A549 (cell line): ENCODE measurements at regions not wholly inside any gene's neighbourhood (a gene's known extent, or its start where the extent isn't known, plus 50 kb on each side); places are given as distances from the start of the nearest gene placed in this dataset.

Experiments used
- BHLHE40 ChIP-seq: IDR thresholded peaks from 2 replicates; pipeline ENCODE4 v1.6.1; 2012; ENCODE audit warnings: low read depth, low read length, inconsistent platforms
- CBX8 ChIP-seq: fragments of 200-600 bp; sonication (generic); IDR thresholded peaks from 2 replicates; pipeline ENCODE4 v1.6.1; 2016
- CEBPB ChIP-seq, 2 experiments: fragments of >200 bp in 1 of 2; sonication (Bioruptor Twin) in 1 of 2; formaldehyde crosslinking in 1 of 2; IDR thresholded peaks; 2 replicates each; pipeline ENCODE4 v1.6.1; 2012 to 2016
- CTCF ChIP-seq: fragments of >200 bp; sonication (Bioruptor Twin); formaldehyde crosslinking; IDR thresholded peaks from 3 replicates; pipeline ENCODE4 v1.5.1; 2016
- EP300 ChIP-seq, 2 experiments: fragments of >200 bp; sonication (Bioruptor Twin); formaldehyde crosslinking; IDR thresholded peaks; 2 replicates in 1 of 2; 3 replicates in 1 of 2; pipeline ENCODE4 v1.6.1; 2016 to 2017
- ESRRA ChIP-seq: fragments of 150-350 bp; IDR thresholded peaks from 2 replicates; pipeline ENCODE4 v1.6.1; 2014; ENCODE audit warnings: mild to moderate bottlenecking, low read length, borderline replicate concordance
- FOSL2 ChIP-seq, 2 experiments: fragments of 450-650 bp in 1 of 2; fragments of >200 bp in 1 of 2; sonication (Bioruptor Twin) in 1 of 2; formaldehyde crosslinking; IDR thresholded peaks; 2 replicates each; pipeline versions ENCODE4 v1.5.0 to v1.6.1; 2016 to 2020; ENCODE audit warnings: mild to moderate bottlenecking in 1 of 2, moderate library complexity in 1 of 2
- JUN ChIP-seq, 2 experiments: fragments of >200 bp; sonication (Bioruptor Twin); formaldehyde crosslinking; IDR thresholded peaks; 2 replicates in 1 of 2; 3 replicates in 1 of 2; pipeline ENCODE4 v1.6.1; 2016 to 2017
- KDM1A ChIP-seq: fragments of 200-600 bp; sonication (generic); IDR thresholded peaks from 2 replicates; pipeline ENCODE4 v1.6.1; 2016; ENCODE audit warnings: low read depth, mild to moderate bottlenecking
- NR3C1 ChIP-seq: fragments of >200 bp; sonication (Bioruptor Twin); formaldehyde crosslinking; IDR thresholded peaks from 3 replicates; pipeline ENCODE4 v1.6.1; 2017
- POLR2A ChIP-seq: IDR thresholded peaks from 2 replicates; pipeline ENCODE4 v1.6.1; 2012; ENCODE audit warnings: mild to moderate bottlenecking, low read length
- ZFP36 ChIP-seq: fragments of 450-650 bp; IDR thresholded peaks from 2 replicates; pipeline ENCODE4 v1.6.1; 2014; ENCODE audit warnings: borderline replicate concordance; ENCODE audit not compliant: partially characterized antibody

GRCh38 chr21:38646213-38646837 lies 148.0 kb upstream of the ERG start:
- no peak for TF ChIP-seq CTCF
- no peak for TF ChIP-seq FOSL2 (IDR thresholded peaks at IDR 0.05)
- TF ChIP-seq FOSL2 (CRISPR knock-in tag; IDR thresholded peaks at IDR 0.05) = no peak
- no peak for TF ChIP-seq POLR2A
- no peak for TF ChIP-seq CEBPB (IDR thresholded peaks at IDR 0.05)
- no peak for TF ChIP-seq BHLHE40
- no peak for TF ChIP-seq EP300 (IDR thresholded peaks at IDR 0.05)
- TF ChIP-seq NR3C1 = no peak
- TF ChIP-seq JUN (IDR thresholded peaks at IDR 0.05) = no peak
- TF ChIP-seq ESRRA = no peak
- no peak for TF ChIP-seq CBX8
- no peak for TF ChIP-seq KDM1A
- no peak for TF ChIP-seq ZFP36
